HFFc6 (cell line): ENCODE measurements at regions not wholly inside any gene's neighbourhood (a gene's known extent, or its start where the extent isn't known, plus 50 kb on each side); places are given as distances from the start of the nearest gene placed in this dataset.
"Not testable (repeated sequence)": the region's sequence is repeated elsewhere in the genome, so short reads cannot be mapped to it uniquely, and the experiment has no call there.

ENCODE experiments used
- DNase-seq: peaks from one replicate; pipeline ENCODE4 v3.0.0-alpha.2; 2018
- H3K27ac Mint-ChIP-seq: 2 replicates; pipeline ENCODE4 v1.8.0; 2020; ENCODE audit warnings: mild to moderate bottlenecking, mixed read lengths
- H3K27me3 Mint-ChIP-seq: 2 replicates; pipeline ENCODE4 v1.8.0; 2021; ENCODE audit warnings: mild to moderate bottlenecking, moderate library complexity, mixed read lengths; ENCODE audit not compliant: insufficient read depth
- H3K36me3 Mint-ChIP-seq: 2 replicates; pipeline ENCODE4 v1.8.0; 2021; ENCODE audit warnings: low read depth, mixed read lengths
- H3K4me1 Mint-ChIP-seq: 2 replicates; pipeline ENCODE4 v1.8.0; 2020; ENCODE audit warnings: low read depth, mixed read lengths
- H3K4me3 Mint-ChIP-seq: 2 replicates; pipeline ENCODE4 v1.8.0; 2020; ENCODE audit warnings: mild to moderate bottlenecking, moderate library complexity, mixed read lengths
- H3K9me3 Mint-ChIP-seq: 2 replicates; pipeline ENCODE4 v1.8.0; 2020; ENCODE audit warnings: mild to moderate bottlenecking, mixed read lengths
- CTCF ChIP-seq: fragments of 200-600 bp; sonication (generic); IDR thresholded peaks from 2 replicates; pipeline ENCODE4 v1.5.0; 2021; ENCODE audit warnings: antibody characterized with exemption, mild to moderate bottlenecking

- TF ChIP-seq CTCF = no peak
- no peak for DNase-seq
- Mint-ChIP-seq H3K4me1 (no peaks in the 10 kb centered on the region), H3K9me3 (no peaks in the 10 kb centered on the region; the same call in 1 of the 2 replicates), H3K36me3 (no peaks in the 10 kb centered on the region), H3K4me3 (no peak overlapping the region), H3K27ac (no peak overlapping the region), H3K27me3 (peaks cover 3% of the 10 kb centered on the region)
Measured at GRCh38 chr5:56729488-56729887, 85.9 kb upstream of the MAP3K1 start.

DNA sequence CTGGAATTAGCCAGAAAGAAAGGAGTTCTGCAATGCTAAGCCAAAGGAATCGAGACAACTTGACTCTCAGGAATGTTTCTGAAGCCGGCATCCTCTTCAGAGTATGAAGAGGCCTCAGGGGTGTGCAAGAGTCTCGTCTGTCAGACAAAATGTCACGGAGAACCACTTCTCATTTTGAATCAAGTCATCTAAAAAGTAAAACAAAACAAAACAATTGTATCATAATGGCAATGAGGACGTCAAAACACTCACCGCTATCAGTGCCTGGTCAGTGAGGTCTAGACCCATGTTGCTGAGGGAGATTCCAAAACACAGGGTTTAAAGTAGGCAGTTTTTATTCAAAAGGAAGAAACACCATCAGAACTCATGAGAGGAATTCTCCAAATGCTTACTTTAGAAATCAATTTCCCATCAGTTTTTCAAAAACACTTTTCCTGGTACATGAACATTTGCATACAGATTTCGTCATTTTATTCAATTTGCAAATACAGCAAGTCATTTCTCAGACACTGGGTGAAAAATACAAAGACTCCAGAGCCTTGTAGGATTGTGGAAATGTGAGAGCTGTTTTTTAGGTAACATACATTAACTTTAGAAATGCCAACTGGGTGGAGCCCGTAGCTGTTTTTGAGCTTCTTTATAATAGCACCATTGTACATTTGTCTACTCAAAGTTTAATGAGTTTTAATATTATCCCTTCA lies 89.5 kb upstream of the MAP3K1 start:
- TF ChIP-seq CTCF = no peak
- no peak overlapping the region for H3K27ac Mint-ChIP-seq

DNA sequence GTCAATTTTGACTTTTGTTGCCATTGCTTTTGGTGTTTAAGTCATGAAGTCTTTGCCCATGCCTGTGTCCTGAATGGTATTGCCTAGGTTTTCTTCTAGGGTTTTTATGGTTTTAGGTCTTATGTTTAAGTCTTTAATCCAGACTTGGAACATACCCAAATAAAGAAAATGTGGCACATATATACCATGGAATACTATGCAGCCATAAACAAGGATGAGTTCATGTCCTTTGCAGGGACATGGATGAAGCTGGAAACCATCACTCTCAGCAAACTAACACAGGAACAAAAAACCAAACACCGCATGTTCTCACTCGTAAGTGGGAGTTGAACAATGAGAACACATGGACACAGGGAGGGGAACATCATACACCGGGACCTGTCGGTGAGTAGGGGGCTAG lies 90.5 kb upstream of the MAP3K1 start:
- not testable (repeated sequence) for H3K36me3 Mint-ChIP-seq, H3K27me3 Mint-ChIP-seq, H3K4me1 Mint-ChIP-seq, DNase-seq, H3K9me3 Mint-ChIP-seq, H3K27ac Mint-ChIP-seq, H3K4me3 Mint-ChIP-seq

More for the DNA sequence above, 89.5 kb upstream of the MAP3K1 start:
- no peak overlapping the region for H3K4me3 Mint-ChIP-seq
- DNase-seq = no peak
- H3K36me3 Mint-ChIP-seq = no peaks in the 10 kb centered on the region
- H3K4me1 Mint-ChIP-seq = no peaks in the 10 kb centered on the region
- no peaks in the 10 kb centered on the region; the same call in 1 of the 2 replicates for H3K27me3 Mint-ChIP-seq
- no peaks in the 10 kb centered on the region; the same call in 1 of the 2 replicates for H3K9me3 Mint-ChIP-seq

DNA sequence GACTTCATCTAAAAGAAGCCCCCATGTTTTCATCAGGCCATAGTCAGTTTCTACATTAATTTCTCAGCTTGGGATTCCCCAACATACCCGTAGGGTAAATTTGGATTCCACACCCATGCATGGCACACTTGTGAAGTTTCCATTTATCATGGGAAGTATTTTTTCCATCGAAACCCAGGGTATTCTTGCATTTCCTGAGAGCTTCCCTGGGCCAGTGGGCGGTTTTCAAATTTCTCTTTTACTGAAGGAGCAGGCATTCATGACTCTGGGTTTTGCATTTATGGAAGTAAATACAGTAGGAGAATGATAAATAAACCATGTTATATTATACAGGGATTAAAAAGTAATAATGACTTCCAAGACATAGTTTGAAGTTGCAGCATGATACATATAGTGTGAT lies 93.0 kb upstream of the MAP3K1 start:
- no peak overlapping the region for H3K27ac Mint-ChIP-seq
- H3K4me1 Mint-ChIP-seq = no peaks in the 10 kb centered on the region
- H3K36me3 Mint-ChIP-seq = no peaks in the 10 kb centered on the region

DNA sequence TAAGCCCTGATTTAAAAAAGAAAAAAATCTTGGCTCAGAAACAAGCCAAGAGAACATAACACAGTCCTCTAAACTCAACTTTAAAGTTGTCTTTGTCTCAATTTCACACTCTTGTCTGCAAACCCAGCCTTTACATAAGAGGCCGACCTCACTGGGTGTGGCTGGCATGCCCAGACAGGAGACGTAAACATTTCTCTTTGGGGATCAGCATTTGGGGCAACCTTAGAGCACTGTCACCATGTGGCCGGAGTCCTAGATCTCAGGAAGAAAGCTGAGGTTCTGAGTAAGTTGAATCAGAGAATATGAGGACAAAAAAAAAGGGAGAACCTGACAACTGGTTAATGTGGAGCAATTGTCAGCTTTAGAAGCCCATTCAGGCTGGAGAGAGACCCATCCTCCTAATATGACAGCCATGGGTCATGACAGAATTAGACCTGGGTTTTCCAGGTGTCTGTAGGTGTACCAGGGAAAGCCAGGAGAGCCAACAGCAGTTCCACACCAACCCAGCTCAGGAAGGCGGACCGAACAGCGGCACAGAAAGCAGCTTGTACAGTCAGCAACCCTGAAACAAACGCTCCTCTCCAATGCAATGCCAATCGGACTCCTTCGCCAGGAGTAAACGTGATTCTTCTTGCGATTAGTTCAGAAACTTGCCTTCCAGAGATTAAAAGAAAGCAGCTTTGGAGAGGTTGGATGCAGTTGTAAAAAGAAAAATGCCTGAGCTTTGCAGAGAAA lies 97.9 kb upstream of the MAP3K1 start:
- Mint-ChIP-seq H3K36me3 (no peaks in the 10 kb centered on the region; the same call in 1 of the 2 replicates), H3K27ac (no peak overlapping the region), H3K9me3 (no peaks in the 10 kb centered on the region), H3K4me1 (no peaks in the 10 kb centered on the region), H3K4me3 (no peak overlapping the region), H3K27me3 (peaks cover 10% of the 10 kb centered on the region)
- no peak for DNase-seq
- no peak for TF ChIP-seq CTCF

More for the DNA sequence above, 93.0 kb upstream of the MAP3K1 start:
- no peak for DNase-seq
- Mint-ChIP-seq H3K4me3 (no peak overlapping the region), H3K9me3 (no peaks in the 10 kb centered on the region; the same call in 1 of the 2 replicates), H3K27me3 (peaks cover 4% of the 10 kb centered on the region)
- TF ChIP-seq CTCF = no peak

GRCh38 chr5:56715986-56716385 lies 99.4 kb upstream of the MAP3K1 start:
- no peak overlapping the region for H3K4me3 Mint-ChIP-seq
- H3K27ac Mint-ChIP-seq = no peak overlapping the region
- no peak for DNase-seq
- no peaks in the 10 kb centered on the region for H3K9me3 Mint-ChIP-seq
- no peak for TF ChIP-seq CTCF
- peaks cover 10% of the 10 kb centered on the region for H3K27me3 Mint-ChIP-seq
- no peaks in the 10 kb centered on the region; the same call in 1 of the 2 replicates for H3K36me3 Mint-ChIP-seq
- peaks cover 8% of the 10 kb centered on the region for H3K4me1 Mint-ChIP-seq
